HG03108 (cell line): ENCODE measurements at regions not wholly inside any gene's neighbourhood (a gene's known extent, or its start where the extent isn't known, plus 50 kb on each side); places are given as distances from the start of the nearest gene placed in this dataset.

Experiments used
- ATAC-seq: cut with Tn5 transposase; IDR thresholded peaks from one replicate; pipeline ENCODE4 v1.9.1; 2021; ENCODE audit warnings: moderate library complexity; ENCODE audit not compliant: unreplicated experiment

GRCh38 chr18:46341986-46342525 is 237.9 kb downstream of the HAUS1 start:
- no peak for ATAC-seq

GRCh38 chr18:46343456-46343855 is 239.3 kb downstream of the HAUS1 start:
- ATAC-seq: no peak

GRCh38 chr18:46343931-46344372 is 239.8 kb downstream of the HAUS1 start:
- peak; percentile 84 for ATAC-seq

GRCh38 chr18:46344416-46345180 is 240.4 kb downstream of the HAUS1 start:
- ATAC-seq: no peak

GRCh38 chr18:46345181-46345465 is 240.9 kb downstream of the HAUS1 start:
- no peak for ATAC-seq

- no peak for ATAC-seq
Measured at GRCh38 chr18:46346213-46346612, 242.0 kb downstream of the HAUS1 start.

- no peak for ATAC-seq
Measured at GRCh38 chr18:46346896-46347630, 242.9 kb downstream of the HAUS1 start.

GRCh38 chr18:46350598-46351159 is 246.5 kb downstream of the HAUS1 start:
- ATAC-seq: no peak

- ATAC-seq: no peak
Measured at GRCh38 chr18:46352520-46353250, 248.5 kb downstream of the HAUS1 start.

GRCh38 chr18:46353460-46353859 is 249.3 kb downstream of the HAUS1 start:
- no peak for ATAC-seq

GRCh38 chr18:46356278-46357033 is 252.3 kb downstream of the HAUS1 start:
- ATAC-seq: no peak

- ATAC-seq: no peak
Measured at GRCh38 chr18:46360102-46360699, 256.0 kb downstream of the HAUS1 start.

- ATAC-seq: no peak
Measured at GRCh38 chr18:46360866-46361265, 256.7 kb downstream of the HAUS1 start.

- ATAC-seq: no peak
Measured at GRCh38 chr18:46362533-46362932, 258.3 kb downstream of the HAUS1 start.

- ATAC-seq: no peak
Measured at GRCh38 chr18:46364048-46364447, 259.9 kb downstream of the HAUS1 start.

GRCh38 chr18:46366201-46366600 is 262.0 kb downstream of the HAUS1 start:
- ATAC-seq: no peak

- ATAC-seq: no peak
Measured at GRCh38 chr18:46366751-46367376, 262.7 kb downstream of the HAUS1 start.

GRCh38 chr18:46369323-46369722 is 265.1 kb downstream of the HAUS1 start:
- no peak for ATAC-seq

- no peak for ATAC-seq
Measured at GRCh38 chr18:46370898-46371297, 266.7 kb downstream of the HAUS1 start.

GRCh38 chr18:46372670-46373069 is 268.5 kb downstream of the HAUS1 start:
- ATAC-seq: no peak
